B cell (primary cell): ENCODE measurements at regions not wholly inside any gene's neighbourhood (a gene's known extent, or its start where the extent isn't known, plus 50 kb on each side); places are given as distances from the start of the nearest gene placed in this dataset.

Experiments used
- CTCF ChIP-seq: fragments of 200-600 bp; IDR thresholded peaks from one replicate; pipeline ENCODE4 v1.8.0; 2022; ENCODE audit warnings: antibody characterized with exemption, mild to moderate bottlenecking
- EZH2 ChIP-seq: IDR thresholded peaks from 2 replicates; pipeline ENCODE4 v1.6.1; 2012; ENCODE audit warnings: borderline replicate concordance, low read depth, mild to moderate bottlenecking, moderate library complexity, low read length; ENCODE audit not compliant: insufficient read depth, poor library complexity, severe bottlenecking

- no peak for TF ChIP-seq EZH2
- TF ChIP-seq CTCF, result no peak
These were observed 179.4 kb downstream of the NRN1 start for GRCh38 chr6:5827056-5827904.
